GM20431 (cell line): ENCODE measurements at regions not wholly inside any gene's neighbourhood (a gene's known extent, or its start where the extent isn't known, plus 50 kb on each side); places are given as distances from the start of the nearest gene placed in this dataset.

ENCODE experiments used
- in situ Hi-C: fragments of 300-500 bp; cut with MseI, MboI; formaldehyde crosslinking; loops from one replicate; pipeline ENCODE4 v1.15.0; 2020; ENCODE audit warnings: low sequenced_read_pairs; ENCODE audit not compliant: unreplicated experiment

DNA sequence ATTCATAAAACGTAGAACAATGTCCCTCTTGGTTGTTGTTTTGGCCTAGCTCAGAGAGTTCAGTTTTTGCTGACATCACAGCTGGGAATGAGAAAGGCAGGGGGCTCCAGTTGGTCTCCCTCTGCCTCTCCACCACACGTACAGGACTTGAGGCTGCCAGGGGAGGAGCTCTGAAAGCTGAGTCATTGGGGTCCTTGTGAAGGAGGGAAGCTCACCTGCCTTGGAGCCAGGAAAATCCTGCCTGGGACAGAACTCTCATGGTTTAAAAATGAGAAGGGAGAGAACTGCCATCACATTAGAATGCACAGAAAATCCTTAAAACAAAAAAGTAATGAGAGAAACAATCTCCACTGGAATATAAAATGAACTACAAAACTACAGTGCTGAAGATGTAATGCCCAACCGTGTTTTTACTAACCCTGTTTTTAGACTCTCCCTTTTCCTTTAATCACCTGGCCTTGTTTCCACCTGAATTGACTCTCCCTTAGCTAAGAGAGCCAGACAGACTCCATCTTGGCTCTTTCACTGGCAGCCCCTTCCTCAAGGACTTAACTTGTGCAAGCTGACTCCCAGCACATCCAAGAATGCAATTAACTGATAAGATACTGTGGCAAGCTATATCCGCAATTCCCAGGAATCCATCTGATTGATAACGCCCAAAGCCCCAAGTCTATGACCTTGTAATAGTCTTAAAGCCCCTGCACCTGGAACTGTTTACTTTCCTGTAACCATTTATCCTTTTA is 58.6 kb upstream of the TARP start:
- in situ Hi-C loops = loop anchor here (25.0 kb wide), 2 partner anchors 220 to 420 kb away; partner anchors contain the start of genes EPDR1 and SFRP4

DNA sequence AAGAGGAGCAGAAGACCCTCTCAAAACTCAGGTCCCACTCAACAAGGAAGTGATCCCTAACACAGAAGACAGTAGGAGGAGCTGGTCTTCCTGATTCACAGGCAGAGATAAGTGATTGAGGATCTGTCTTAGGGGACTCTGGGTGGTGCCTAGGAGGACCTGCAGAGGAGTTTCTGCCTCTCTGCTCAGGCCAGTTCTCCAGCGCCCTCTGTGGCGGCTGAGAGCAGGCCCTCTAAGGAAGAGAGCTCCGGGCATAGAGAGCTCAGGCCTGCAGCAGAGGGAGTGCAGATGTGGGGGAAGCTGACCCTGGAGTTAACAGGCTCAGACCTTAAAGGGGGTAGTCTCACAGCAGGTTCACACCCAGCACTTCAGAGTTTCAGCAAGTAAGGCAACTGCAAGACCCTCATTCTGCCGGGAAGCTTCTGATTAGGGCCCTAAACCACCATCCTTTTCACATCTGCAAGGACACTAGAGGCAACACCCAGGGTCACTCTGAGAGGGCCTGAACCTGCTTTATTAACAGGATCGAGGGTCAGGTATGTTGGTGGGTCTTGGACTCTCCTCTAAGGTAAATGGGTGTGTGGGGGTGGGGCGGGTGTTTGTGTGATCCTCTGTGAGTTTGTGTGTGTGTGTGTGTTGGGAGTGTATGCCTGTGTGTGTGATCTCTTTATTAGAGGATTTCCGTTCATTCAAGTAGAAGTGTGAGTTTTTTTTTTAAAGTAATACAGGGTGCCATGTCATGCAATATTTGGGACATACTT is 57.6 kb upstream of the TARP start:
- in situ Hi-C loops = loop anchor here (25.0 kb wide), 2 partner anchors 219 to 419 kb away; partner anchors contain the start of genes EPDR1 and SFRP4

DNA sequence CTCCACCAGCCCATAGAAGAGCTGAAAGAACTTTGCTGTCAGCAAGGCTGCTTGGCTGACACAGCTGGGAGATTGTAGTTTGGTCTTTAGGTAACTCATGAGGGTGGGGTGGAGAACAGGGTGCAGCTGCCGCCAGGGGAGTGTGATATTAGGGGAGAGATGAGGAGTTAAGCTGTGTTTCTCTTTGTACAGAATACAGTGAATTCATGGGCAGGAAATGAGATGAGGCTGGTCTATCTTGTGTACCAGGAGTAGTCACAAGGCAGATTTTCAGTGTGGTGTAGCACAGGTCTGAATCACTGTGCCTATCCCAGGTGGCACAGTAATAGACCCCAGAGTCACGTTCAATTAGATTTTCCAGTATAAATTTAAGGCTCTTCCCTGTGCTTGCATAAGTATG is 56.6 kb upstream of the TARP start:
- in situ Hi-C loops = loop anchor here (25.0 kb wide), 2 partner anchors 218 to 418 kb away; partner anchors contain the start of genes EPDR1 and SFRP4

DNA sequence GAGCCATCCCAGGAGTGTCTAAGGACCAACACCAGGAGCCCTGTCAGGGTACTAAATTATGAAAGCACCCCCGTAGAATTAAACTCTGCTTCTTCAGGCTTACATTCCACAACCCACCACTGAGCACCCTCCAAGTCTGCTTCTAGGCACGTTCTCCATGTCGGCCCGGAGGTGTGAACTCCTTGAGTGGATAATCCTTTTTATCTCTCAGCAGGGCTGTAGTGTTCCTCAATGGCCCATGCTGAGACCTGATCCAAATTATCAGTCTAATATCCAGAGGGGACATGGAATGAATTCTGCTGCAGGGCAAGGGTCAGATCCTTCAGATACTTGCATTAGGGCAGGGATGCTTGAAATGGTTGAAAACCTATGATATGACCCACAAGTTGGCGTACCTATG is 55.9 kb upstream of the TARP start:
- in situ Hi-C loops = loop anchor here (25.0 kb wide), 2 partner anchors 217 to 417 kb away; partner anchors contain the start of genes EPDR1 and SFRP4

DNA sequence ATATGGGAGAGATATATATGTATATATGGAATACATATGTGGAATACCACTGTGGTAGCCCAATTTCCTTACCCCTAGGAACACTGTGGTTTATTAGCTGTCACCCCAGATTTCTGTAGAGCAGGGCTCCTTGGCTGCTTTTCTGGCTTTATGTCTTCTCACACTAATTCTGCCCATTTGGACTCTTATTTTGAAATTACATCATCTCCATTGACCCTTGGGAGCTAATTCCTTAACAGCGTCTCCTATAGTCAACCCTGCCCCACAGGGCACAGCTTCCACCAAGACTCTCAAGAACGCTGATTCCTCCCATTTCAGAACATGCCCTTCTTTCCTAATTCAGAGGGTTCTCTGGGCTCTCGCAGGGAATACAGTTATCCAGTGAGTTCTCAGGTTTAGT is 55.4 kb upstream of the TARP start:
- in situ Hi-C loops = loop anchor here (25.0 kb wide), 2 partner anchors 217 to 417 kb away; partner anchors contain the start of genes EPDR1 and SFRP4

DNA sequence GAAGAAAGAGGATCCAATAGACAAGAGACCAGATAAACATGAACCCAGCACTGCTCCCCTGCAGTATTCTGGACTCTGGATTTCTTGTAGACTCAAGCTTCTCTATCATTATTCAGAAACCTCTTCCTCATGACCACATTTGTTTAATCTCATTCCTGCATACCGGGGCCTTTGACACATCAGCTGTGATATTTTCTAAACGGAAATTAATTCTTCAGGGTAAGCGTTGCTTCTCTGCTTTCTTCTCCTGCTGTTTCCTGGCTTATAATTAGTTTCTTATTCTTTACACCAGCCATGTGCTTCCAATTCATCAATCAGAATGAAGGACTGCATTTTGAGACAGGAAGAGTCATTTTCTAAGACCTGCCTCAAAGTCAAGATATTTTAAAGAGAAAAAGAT is 54.2 kb upstream of the TARP start:
- in situ Hi-C loops = loop anchor here (25.0 kb wide), 2 partner anchors 215 to 415 kb away; partner anchors contain the start of genes EPDR1 and SFRP4
